ENCODE measurements at regions not wholly inside any gene's neighbourhood (a gene's known extent, or its start where the extent isn't known, plus 50 kb on each side); places are given as distances from the start of the nearest gene placed in this dataset.

GRCh38 chr16:72271699-72272240, 99.8 kb upstream of the PMFBP1 start:
- no peak for DNase-seq (ENCODE audit: low read depth)

- no peak for DNase-seq (ENCODE audit: low read depth)
Observed at GRCh38 chr16:72270531-72270930, 98.6 kb upstream of the PMFBP1 start.

GRCh38 chr16:72266836-72267235, 94.9 kb upstream of the PMFBP1 start:
- DNase-seq (ENCODE audit: low read depth) = no peak

- DNase-seq (ENCODE audit: low read depth) = no peak
Observed at GRCh38 chr16:72264771-72265170, 92.8 kb upstream of the PMFBP1 start.

GRCh38 chr16:72262711-72263110, 90.8 kb upstream of the PMFBP1 start:
- DNase-seq (ENCODE audit: low read depth) = no peak

GRCh38 chr16:72261127-72261526, 89.2 kb upstream of the PMFBP1 start:
- DNase-seq (ENCODE audit: low read depth) = no peak

- DNase-seq (ENCODE audit: low read depth) = peak; percentile 72
Observed at GRCh38 chr16:72256398-72257066, 84.6 kb upstream of the PMFBP1 start.

- peak; percentile 6 for DNase-seq (ENCODE audit: low read depth)
Observed at GRCh38 chr16:72255786-72256185, 83.8 kb upstream of the PMFBP1 start.

- DNase-seq (ENCODE audit: low read depth) = peak; percentile 65
Observed at GRCh38 chr16:72247821-72248253, 75.9 kb upstream of the PMFBP1 start.

- no peak for DNase-seq (ENCODE audit: low read depth)
Observed at GRCh38 chr16:72246423-72246822, 74.5 kb upstream of the PMFBP1 start.

- DNase-seq (ENCODE audit: low read depth) = no peak
Observed at GRCh38 chr16:72244853-72245252, 72.9 kb upstream of the PMFBP1 start.

GRCh38 chr16:72243621-72244020, 71.7 kb upstream of the PMFBP1 start:
- no peak for DNase-seq (ENCODE audit: low read depth)

- DNase-seq (ENCODE audit: low read depth) = no peak
Observed at GRCh38 chr16:72242757-72243156, 70.8 kb upstream of the PMFBP1 start.

GRCh38 chr16:72241930-72242329, 70.0 kb upstream of the PMFBP1 start:
- peak; percentile 69 for DNase-seq (ENCODE audit: low read depth)

- no peak for DNase-seq (ENCODE audit: low read depth)
Observed at GRCh38 chr16:72241008-72241407, 69.1 kb upstream of the PMFBP1 start.

GRCh38 chr16:72240466-72240865, 68.5 kb upstream of the PMFBP1 start:
- no peak for DNase-seq (ENCODE audit: low read depth)

GRCh38 chr16:72236866-72237265, 64.9 kb upstream of the PMFBP1 start:
- no peak for DNase-seq (ENCODE audit: low read depth)

GRCh38 chr16:72234387-72234786, 62.4 kb upstream of the PMFBP1 start:
- no peak for DNase-seq (ENCODE audit: low read depth)

GRCh38 chr16:72228014-72228413, 56.1 kb upstream of the PMFBP1 start:
- DNase-seq (ENCODE audit: low read depth) = no peak

- no peak for DNase-seq (ENCODE audit: low read depth)
Observed at GRCh38 chr16:72226136-72226535, 54.2 kb upstream of the PMFBP1 start.

GRCh38 chr16:72224260-72224768, 52.4 kb upstream of the PMFBP1 start:
- no peak for DNase-seq (ENCODE audit: low read depth)

GRCh38 chr16:72222503-72222902, 50.5 kb upstream of the PMFBP1 start:
- no peak for DNase-seq (ENCODE audit: low read depth)
